ENCODE measurements at regions not wholly inside any gene's neighbourhood (a gene's known extent, or its start where the extent isn't known, plus 50 kb on each side); places are given as distances from the start of the nearest gene placed in this dataset.

DNA sequence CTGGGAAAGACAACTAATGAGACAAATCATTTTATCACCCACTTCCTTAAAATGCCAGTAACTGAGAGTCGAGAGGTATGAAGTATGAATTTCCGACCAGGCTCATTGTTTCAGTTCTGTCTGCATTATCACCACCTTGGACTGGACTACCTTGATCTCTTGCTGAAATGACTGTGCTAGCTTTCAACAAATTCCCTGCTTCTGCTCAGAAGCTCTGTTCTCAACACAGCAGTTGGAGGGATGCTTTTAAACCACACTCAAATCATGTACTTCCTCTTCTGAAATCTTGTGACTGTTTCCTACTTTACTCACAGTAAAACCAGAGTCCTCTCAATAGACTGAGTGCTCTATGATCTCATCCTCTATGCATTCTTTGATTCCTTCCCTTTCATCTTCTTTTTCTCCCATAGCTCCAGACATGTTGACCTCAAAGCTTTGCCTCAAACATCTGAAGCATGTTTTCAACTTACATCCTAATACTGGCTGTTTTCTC, 195.8 kb downstream of the KCNJ2 start:
- DNase-seq = no peak
- Mint-ChIP-seq H3K36me3 (ENCODE audit: unreplicated experiment) (no peaks in the 10 kb centered on the region), H3K4me3 (ENCODE audit: unreplicated experiment) (no peak overlapping the region), H3K27ac (ENCODE audit: unreplicated experiment) (peak overlapping the region; percentile 11), H3K9me3 (ENCODE audit: unreplicated experiment) (no peaks in the 10 kb centered on the region), H3K4me1 (ENCODE audit: low read depth, unreplicated experiment) (peaks cover 9% of the 10 kb centered on the region), H3K27me3 (ENCODE audit: unreplicated experiment) (peaks cover 3% of the 10 kb centered on the region)
- TF ChIP-seq, protein P1, sequence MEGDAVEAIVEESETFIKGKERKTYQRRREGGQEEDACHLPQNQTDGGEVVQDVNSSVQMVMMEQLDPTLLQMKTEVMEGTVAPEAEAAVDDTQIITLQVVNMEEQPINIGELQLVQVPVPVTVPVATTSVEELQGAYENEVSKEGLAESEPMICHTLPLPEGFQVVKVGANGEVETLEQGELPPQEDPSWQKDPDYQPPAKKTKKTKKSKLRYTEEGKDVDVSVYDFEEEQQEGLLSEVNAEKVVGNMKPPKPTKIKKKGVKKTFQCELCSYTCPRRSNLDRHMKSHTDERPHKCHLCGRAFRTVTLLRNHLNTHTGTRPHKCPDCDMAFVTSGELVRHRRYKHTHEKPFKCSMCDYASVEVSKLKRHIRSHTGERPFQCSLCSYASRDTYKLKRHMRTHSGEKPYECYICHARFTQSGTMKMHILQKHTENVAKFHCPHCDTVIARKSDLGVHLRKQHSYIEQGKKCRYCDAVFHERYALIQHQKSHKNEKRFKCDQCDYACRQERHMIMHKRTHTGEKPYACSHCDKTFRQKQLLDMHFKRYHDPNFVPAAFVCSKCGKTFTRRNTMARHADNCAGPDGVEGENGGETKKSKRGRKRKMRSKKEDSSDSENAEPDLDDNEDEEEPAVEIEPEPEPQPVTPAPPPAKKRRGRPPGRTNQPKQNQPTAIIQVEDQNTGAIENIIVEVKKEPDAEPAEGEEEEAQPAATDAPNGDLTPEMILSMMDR (IDR thresholded peaks at IDR 0.05; ENCODE audit: partially characterized antibody, unreplicated experiment) = no peak

DNA sequence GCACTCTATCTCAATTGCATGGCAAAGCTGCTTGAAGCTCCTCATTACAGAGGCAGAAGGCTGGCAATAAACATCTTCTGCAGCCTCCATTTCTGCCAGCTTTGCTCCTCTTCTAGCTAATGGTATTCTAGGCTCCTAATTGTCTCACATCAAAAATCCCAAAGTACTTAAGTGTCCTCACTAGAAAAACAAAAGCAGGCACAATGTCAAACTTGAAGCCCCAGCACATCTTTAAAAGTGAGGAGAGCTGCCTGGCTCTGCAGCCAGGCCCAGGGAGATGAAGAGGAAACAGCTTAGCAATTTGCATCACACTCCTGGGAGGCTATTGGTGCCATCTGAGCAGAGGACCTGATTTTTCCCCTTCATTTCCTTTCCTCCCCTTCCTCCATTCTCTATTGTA, 197.1 kb downstream of the KCNJ2 start:
- no peak overlapping the region for H3K27ac Mint-ChIP-seq (ENCODE audit: unreplicated experiment)
- no peak overlapping the region for H3K4me3 Mint-ChIP-seq (ENCODE audit: unreplicated experiment)
- TF ChIP-seq, protein P1 (IDR thresholded peaks at IDR 0.05; ENCODE audit: partially characterized antibody, unreplicated experiment) = no peak
- H3K27me3 Mint-ChIP-seq (ENCODE audit: unreplicated experiment) = peaks cover 3% of the 10 kb centered on the region
- no peak for DNase-seq
- no peaks in the 10 kb centered on the region for H3K9me3 Mint-ChIP-seq (ENCODE audit: unreplicated experiment)
- H3K36me3 Mint-ChIP-seq (ENCODE audit: unreplicated experiment) = no peaks in the 10 kb centered on the region
- H3K4me1 Mint-ChIP-seq (ENCODE audit: low read depth, unreplicated experiment) = peaks cover 9% of the 10 kb centered on the region

DNA sequence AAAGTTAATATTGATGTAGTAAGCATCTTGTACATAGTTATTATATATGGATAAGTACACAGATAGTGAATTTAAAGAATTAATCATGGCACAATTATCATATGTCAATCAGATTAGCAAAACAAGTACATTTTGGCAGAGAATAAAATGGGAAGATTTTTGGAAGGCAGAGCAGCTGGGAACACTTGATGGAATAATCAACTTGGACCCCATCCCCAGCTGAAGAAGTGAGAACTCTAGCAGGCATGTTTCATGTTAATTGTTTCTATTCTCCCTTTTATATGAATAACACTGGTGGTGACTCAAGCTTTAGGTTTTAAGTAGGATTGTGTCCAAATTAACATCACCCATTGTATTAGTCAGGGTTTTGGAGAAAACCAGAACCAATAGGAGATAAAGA, 198.7 kb downstream of the KCNJ2 start:
- TF ChIP-seq, protein P1 (IDR thresholded peaks at IDR 0.05; ENCODE audit: partially characterized antibody, unreplicated experiment) = no peak
- H3K4me1 Mint-ChIP-seq (ENCODE audit: low read depth, unreplicated experiment) = peaks cover 9% of the 10 kb centered on the region
- no peak overlapping the region for H3K4me3 Mint-ChIP-seq (ENCODE audit: unreplicated experiment)
- peaks cover 3% of the 10 kb centered on the region for H3K27me3 Mint-ChIP-seq (ENCODE audit: unreplicated experiment)
- H3K9me3 Mint-ChIP-seq (ENCODE audit: unreplicated experiment) = no peaks in the 10 kb centered on the region
- H3K36me3 Mint-ChIP-seq (ENCODE audit: unreplicated experiment) = no peaks in the 10 kb centered on the region
- DNase-seq = no peak
- H3K27ac Mint-ChIP-seq (ENCODE audit: unreplicated experiment) = no peak overlapping the region

DNA sequence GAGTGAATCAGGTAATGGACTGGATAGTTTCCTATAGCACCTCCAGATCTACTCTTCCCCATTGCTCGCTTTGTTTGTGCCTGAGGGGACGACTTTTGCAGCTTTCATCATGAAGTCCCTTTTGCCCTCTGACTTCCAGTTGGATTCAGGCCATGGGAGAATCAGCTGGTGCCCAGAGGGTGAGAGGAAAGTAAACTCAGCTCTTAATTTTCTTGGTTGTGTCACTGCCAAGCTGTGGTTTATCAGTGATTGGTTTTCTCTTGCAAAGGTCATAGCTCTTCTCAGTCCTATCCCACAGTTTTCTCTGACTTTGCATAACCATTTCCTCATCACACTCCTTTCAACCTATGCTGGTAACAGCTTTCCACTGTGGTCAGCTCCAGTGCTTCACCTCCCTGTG, 200.1 kb downstream of the KCNJ2 start:
- Mint-ChIP-seq H3K9me3 (ENCODE audit: unreplicated experiment) (no peaks in the 10 kb centered on the region), H3K27ac (ENCODE audit: unreplicated experiment) (no peak overlapping the region), H3K27me3 (ENCODE audit: unreplicated experiment) (peaks cover 3% of the 10 kb centered on the region), H3K4me1 (ENCODE audit: low read depth, unreplicated experiment) (peaks cover 9% of the 10 kb centered on the region), H3K4me3 (ENCODE audit: unreplicated experiment) (no peak overlapping the region), H3K36me3 (ENCODE audit: unreplicated experiment) (no peaks in the 10 kb centered on the region)
- TF ChIP-seq, protein P1 (IDR thresholded peaks at IDR 0.05; ENCODE audit: partially characterized antibody, unreplicated experiment) = no peak
- no peak for DNase-seq

DNA sequence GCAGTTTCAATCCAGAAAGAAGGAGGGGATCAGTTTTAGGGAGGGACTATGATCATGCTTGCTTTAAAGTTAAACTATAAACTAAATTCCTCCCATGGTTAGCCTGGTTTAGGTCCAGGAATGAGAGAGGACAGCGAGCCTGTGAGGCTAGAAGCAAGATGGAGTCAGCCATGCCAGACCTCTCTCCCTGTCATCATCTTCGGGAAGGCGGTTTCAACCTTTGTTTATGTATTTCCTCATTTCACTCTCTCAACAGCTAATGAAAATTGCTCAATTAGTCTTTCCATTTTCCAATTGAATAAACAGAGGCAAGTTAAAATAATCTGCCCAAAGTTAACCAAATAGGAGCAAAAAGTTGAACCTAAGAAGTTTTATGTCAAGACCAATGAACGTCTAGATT, 201.5 kb downstream of the KCNJ2 start:
- Mint-ChIP-seq H3K4me3 (ENCODE audit: unreplicated experiment) (no peak overlapping the region), H3K9me3 (ENCODE audit: unreplicated experiment) (no peaks in the 10 kb centered on the region), H3K36me3 (ENCODE audit: unreplicated experiment) (no peaks in the 10 kb centered on the region), H3K27me3 (ENCODE audit: unreplicated experiment) (peaks cover 3% of the 10 kb centered on the region), H3K27ac (ENCODE audit: unreplicated experiment) (no peak overlapping the region), H3K4me1 (ENCODE audit: low read depth, unreplicated experiment) (peaks cover 3% of the 10 kb centered on the region)
- TF ChIP-seq, protein P1 (IDR thresholded peaks at IDR 0.05; ENCODE audit: partially characterized antibody, unreplicated experiment) = no peak
- no peak for DNase-seq

All from glutamatergic neuron (in vitro differentiated cells).